HG02870 (cell line): ENCODE measurements at regions not wholly inside any gene's neighbourhood (a gene's known extent, or its start where the extent isn't known, plus 50 kb on each side); places are given as distances from the start of the nearest gene placed in this dataset.

Experiments
- ATAC-seq: cut with Tn5 transposase; IDR thresholded peaks from one replicate; pipeline ENCODE4 v1.9.1; 2021; ENCODE audit warnings: mild to moderate bottlenecking, moderate library complexity; ENCODE audit not compliant: unreplicated experiment

DNA sequence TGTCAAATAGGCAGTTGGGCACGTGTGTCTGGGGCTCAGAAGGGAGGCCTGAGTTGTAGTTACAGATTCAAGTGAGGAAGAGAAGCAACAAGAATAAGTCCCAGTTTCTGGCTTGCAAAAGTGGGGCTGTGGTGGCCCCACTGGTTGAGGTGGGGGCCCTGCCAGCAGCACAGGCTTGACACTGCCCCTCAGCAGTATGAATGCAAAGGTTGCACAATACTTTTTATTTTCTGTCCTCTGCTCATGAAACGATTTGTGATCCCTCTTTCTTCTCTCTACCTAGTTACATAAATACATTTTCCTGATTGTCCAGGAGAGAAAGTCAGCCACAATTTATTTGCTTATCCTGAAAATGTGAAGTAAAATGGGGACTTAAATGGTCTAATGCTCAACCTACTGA is 577.8 kb downstream of the AACS start:
- ATAC-seq: no peak

- ATAC-seq: no peak
These were observed 580.5 kb downstream of the AACS start for GRCh38 chr12:125645724-125646123.

DNA sequence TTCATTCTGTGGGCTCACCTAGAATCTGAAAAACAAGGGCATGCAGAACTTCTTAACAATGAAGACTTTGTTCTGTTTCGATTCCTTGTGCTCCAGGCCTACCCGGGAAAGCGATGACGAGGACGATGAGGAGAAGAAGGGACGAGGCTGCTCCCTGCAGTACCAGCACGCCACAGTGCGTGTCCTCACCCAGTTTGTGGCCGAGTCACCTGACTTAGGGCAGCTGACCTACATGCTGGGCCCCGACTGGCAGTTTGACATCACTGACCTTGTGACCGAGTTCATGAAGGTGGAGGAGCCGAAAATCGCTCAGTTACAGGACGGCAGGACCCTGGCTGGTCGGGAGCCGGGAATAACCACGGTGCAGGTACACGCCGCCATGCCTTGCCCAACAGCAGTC is 585.4 kb downstream of the AACS start:
- ATAC-seq: no peak

DNA sequence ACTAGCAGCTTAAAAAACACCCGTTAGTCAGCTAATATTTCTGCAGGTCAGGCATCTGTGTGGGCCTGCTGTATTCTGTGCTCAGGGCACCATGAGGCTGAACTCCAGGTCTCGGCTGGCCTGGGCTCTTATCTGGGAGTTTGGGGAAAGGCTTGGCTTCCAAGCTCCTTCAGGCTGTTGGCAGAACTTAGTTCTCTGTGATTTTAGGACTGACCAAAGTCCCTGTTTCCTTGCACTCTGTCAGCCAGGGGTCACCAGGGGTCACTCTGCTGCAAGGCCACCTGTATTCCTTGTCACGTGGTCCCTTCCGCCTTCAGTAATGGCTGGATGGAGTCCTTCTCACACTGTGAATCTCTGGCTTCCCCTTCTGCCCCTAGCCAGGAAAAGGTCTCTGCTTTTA is 586.4 kb downstream of the AACS start:
- no peak for ATAC-seq

DNA sequence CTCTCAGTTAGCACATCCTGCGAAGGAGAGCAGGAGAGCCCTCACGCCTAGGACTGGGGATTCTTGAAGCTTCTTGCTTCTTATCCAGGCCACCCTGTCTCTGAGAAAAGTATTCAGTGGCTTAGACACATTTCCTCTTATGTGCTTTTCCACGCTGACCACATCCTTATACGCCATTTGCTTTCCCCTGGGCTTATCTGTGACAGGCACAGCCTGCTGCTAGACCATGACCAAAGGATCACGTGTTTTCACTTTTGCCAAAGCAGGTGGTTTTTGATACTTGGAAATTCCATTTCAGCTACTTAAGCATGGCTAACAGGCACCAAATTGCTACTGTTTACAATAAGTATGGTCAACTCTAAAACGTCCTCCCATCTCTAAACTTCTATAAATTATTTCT is 587.4 kb downstream of the AACS start:
- no peak for ATAC-seq

- ATAC-seq: no peak
These were observed 592.4 kb downstream of the AACS start for GRCh38 chr12:125657681-125658080.

- ATAC-seq: no peak
These were observed 609.5 kb downstream of the AACS start for GRCh38 chr12:125674554-125675338.

- no peak for ATAC-seq
These were observed 611.1 kb downstream of the AACS start for GRCh38 chr12:125676366-125676765.

- no peak for ATAC-seq
These were observed 612.6 kb downstream of the AACS start for GRCh38 chr12:125677829-125678228.

- ATAC-seq: no peak
These were observed 613.4 kb downstream of the AACS start for GRCh38 chr12:125678589-125678993.

- no peak for ATAC-seq
These were observed 618.6 kb downstream of the AACS start for GRCh38 chr12:125683748-125684381.

DNA sequence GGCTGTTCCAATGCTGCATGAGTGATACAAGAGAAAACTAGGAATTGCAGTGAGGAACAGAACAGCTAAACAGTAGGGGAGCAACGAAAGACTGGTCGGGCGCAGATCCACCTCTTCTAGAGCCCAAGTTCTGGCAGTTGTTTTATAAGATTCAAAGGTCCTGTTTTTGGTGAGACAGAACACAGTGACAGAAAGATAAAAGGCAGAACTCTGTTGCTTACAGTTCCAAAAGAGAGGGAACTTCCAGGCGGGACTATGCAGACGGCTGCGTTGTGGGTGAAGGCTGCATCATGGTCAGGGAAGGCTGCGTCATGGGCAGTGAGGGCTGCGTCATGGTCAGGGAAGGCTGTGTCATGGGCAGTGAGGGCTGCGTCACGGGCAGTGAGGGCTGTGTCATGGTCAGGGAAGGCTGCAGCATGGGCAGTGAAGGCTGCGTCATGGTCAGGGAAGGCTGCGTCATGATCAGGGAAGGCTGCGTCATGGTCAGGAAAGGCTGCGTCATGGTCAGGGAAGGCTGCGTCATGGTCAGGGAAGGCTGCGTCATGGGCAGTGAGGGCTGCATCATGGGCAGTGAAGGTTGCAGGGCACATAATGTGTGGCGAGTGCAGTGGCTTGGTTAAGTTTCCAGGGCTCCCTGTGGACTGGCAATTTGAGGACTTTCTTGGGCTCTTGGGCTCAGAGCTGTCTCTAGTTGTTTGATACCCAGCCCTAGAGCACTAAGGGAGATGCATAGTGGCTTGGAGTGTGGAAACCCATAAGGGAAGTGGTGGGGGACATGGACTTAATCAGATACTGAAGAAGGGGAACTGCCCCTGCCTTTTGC is 619.9 kb downstream of the AACS start:
- ATAC-seq: no peak

GRCh38 chr12:125685915-125686314 is 620.7 kb downstream of the AACS start:
- ATAC-seq: no peak

DNA sequence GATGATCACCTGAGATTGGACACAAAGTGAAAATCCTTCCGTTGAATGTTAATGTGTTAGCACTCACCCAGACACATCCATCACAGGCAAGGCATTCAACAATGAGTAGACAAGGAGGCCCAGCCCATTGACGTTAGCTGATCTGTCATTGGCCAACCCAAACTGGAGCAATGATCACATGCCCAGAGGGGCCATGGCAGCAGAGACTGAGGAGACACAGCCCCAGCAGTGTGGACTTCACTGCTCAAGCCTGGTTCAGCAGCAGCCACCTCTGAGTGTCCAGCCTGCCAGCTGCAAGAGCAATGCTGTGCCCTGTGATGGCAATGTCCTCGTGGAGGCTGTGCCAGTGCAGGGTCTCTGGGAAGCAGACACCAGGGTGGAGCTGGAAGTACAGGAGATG is 622.2 kb downstream of the AACS start:
- ATAC-seq: no peak

- ATAC-seq: no peak
These were observed 622.6 kb downstream of the AACS start for GRCh38 chr12:125687820-125688219.

GRCh38 chr12:125688223-125688622 is 623.0 kb downstream of the AACS start:
- no peak for ATAC-seq

- no peak for ATAC-seq
These were observed 623.6 kb downstream of the AACS start for GRCh38 chr12:125688881-125689280.

- no peak for ATAC-seq
These were observed 624.6 kb downstream of the AACS start for GRCh38 chr12:125689576-125690410.

DNA sequence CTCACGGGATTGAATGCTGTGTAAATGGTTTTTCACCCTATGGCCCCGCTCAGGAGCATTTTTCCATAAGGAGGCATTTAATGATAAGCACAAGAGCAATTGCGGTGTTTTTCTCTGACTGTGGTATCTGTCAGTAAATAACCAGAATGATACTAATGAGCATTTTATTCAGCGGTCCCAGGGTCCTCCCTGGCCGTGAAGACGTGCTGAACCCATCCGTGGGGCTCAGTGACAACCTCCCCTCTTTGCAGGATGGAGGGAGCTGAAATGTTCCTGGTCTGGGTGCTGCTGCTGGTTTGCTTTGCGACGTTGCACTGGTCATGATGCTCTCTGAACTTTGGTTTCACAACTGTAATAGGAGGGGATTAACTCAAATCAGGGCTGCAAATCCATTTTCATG is 625.6 kb downstream of the AACS start:
- ATAC-seq: no peak

GRCh38 chr12:125696054-125696453 is 630.8 kb downstream of the AACS start:
- no peak for ATAC-seq

DNA sequence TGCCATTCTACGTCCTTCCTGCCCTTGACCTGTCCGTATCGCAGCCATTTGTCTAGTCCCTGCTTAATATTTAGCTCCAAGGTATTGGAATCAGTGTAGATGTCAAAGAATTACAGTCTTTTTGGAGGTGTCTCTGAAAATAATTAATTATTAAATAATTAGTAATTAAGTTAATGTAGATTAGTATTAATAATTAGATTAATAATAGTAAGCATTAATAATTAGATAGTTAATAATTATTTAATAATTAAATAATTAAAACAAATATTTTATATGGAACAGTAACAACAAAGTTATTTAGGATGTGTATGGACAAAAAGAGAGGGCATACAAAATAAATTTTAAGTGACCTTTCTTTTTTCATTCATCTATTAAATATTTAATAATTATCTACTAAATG is 639.6 kb downstream of the AACS start:
- no peak for ATAC-seq
